GM12872 (cell line): ENCODE measurements at regions not wholly inside any gene's neighbourhood (a gene's known extent, or its start where the extent isn't known, plus 50 kb on each side); places are given as distances from the start of the nearest gene placed in this dataset.

ENCODE experiments used
- TF ChIP-seq, protein P1 (sequence below): IDR thresholded peaks from 3 replicates; pipeline ENCODE4 v1.5.1; 2011; ENCODE audit warnings: low read depth, mild to moderate bottlenecking, low read length, moderate library complexity; ENCODE audit not compliant: insufficient read depth

DNA sequence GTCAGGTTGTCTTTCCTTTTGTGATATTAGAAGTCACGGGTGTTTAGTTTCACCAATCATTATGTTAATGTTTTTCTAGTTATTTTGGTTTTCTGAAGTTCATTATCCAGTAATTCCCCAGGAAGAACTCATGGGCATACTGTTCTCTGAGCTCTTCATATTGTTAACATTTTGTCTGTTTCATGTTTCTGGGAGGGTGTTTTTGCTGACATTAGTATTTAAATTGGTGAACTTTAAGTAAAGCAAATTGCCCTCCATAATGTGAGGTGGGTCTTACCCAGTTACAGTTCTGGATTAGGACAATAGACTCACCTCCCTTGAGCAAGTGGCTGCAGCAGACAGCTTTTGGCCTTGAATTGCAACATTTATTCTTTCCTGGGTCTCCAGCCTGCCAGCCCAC is 163.4 kb downstream of the GPAT3 start:
- TF ChIP-seq, protein P1, sequence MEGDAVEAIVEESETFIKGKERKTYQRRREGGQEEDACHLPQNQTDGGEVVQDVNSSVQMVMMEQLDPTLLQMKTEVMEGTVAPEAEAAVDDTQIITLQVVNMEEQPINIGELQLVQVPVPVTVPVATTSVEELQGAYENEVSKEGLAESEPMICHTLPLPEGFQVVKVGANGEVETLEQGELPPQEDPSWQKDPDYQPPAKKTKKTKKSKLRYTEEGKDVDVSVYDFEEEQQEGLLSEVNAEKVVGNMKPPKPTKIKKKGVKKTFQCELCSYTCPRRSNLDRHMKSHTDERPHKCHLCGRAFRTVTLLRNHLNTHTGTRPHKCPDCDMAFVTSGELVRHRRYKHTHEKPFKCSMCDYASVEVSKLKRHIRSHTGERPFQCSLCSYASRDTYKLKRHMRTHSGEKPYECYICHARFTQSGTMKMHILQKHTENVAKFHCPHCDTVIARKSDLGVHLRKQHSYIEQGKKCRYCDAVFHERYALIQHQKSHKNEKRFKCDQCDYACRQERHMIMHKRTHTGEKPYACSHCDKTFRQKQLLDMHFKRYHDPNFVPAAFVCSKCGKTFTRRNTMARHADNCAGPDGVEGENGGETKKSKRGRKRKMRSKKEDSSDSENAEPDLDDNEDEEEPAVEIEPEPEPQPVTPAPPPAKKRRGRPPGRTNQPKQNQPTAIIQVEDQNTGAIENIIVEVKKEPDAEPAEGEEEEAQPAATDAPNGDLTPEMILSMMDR: no peak

DNA sequence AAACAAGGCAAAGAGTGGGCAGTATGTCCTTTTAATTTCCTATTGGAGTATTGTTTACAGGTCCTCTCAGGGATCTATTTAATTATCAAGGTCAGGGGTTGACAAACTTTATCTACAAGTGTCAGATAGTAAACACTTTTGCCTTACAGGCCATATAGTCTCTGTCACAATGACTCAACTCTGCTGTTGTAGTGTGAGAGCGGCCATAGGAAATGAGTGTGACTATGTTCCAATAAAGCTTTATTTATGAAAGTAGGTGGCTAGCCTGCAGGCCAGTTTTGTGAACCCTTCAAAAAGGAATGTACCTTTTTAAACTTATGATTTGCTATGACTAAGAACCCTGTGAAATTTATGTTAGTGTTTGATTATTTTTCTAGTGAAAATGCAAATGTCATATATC is 156.1 kb downstream of the GPAT3 start:
- TF ChIP-seq, protein P1: no peak

DNA sequence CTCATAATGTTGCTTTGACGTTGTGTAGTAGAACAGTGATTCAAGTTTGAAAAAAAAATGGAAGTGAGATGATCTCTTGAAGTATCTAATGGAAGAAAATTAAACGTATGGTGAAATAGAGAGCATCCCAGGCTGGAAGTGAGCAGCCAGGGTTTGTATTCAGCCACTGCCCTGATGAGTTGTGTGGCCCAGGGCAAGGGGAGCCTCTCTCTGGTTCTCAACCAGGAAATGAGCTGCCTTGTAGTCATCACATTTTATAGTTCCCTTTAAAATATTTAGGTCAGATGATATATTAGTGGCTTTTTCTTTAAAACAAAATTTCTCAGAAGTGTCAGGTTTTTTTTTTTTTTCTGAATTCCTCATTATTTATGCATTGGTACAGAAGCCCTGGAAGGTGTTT is 150.3 kb downstream of the GPAT3 start:
- TF ChIP-seq, protein P1: no peak

DNA sequence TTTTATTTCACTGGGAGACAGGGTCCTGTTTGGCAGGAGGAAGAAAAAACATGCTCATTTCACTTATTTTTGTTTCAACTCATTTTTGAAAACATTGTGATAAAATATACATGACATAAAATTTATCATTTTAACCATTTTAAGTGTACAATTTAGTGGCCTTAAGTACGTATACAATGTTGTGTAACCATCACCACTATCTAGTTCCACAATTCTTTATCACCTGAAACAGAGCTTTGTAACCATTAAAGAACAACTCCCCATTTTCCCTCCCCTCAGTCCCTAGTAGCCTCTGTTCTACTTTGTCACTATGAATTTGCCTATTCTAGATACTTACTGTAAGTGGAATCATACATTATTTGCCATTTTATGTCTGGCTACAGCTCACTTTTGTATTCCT is 143.8 kb downstream of the GPAT3 start:
- TF ChIP-seq, protein P1: no peak

DNA sequence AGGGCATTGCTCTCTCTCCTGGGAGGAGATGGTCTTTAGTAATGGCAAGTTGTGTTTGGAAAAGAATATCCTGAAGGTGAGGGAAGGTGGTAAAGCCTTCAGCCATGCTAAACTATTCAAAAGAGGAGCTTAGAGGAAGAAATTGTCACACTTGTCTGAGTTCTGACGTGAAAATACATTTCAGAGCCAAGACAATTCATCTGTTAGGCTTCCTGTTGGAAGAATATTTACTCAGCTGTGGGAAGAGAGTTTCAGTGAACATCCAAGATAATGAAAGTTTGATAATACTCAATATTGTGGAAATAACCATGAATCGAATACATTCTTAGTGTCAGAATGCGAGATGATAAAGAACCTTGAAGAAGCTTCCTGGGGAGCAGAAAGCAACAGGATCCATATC is 143.3 kb downstream of the GPAT3 start:
- TF ChIP-seq, protein P1: no peak

DNA sequence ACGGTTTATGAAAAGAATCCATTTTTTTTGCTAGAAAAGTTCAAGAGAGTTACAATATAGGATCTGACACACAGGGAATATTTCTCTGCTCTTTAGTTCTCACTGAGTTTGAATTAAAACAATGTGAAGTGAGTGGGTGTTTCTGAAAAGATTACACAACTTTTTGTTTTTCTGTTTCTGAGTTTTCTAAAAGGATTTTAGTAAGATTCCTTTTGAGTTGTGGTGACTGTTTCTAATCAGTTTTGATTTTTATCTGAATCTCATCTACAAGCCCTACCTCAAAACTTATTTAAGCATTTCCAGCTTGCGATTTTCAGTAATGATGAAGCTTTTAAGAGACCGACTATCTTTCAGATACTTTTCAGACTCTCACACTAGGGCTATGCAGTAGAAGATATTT is 141.7 kb downstream of the GPAT3 start:
- TF ChIP-seq, protein P1: no peak

DNA sequence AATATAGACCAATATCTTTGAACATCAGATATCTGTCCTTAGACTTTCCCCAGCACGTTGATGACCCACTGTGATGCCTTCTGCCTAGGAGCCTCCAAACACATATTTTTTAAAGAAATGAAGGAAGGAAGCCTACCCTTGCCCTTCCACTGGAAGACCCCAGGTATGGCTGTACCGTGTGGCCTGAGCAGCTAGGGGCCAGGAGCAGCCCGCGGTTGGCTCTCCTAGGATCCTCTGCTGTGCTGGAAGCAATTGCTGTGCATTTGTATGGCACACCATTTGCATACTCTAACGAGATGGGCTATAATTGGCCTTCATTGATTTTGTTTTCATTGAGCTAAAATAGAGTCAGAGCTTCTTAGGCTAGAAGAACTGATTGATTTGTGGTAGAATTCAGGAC is 128.8 kb downstream of the GPAT3 start:
- TF ChIP-seq, protein P1: no peak

DNA sequence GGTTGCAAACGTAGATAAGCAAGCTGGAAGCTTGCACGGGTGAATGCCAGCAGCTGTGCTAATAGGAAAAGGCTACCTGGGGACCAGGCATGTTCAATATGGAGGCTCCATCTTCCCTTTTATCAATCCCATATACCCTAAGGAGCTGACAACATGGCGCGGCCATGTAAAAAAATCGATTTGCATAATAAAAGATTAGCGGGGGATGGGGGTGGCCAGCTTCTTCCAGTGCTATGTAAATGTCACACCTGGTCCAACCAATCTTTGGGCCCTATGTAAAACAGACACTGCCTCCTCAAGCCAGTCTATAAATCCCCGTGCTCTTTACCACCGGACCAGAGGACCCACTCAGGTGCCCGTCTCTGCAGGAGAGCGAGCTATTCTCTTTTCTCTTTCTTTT is 128.2 kb downstream of the GPAT3 start:
- TF ChIP-seq, protein P1: no peak
